CD4-positive, alpha-beta memory T cell (primary cell): ENCODE measurements at regions not wholly inside any gene's neighbourhood (a gene's known extent, or its start where the extent isn't known, plus 50 kb on each side); places are given as distances from the start of the nearest gene placed in this dataset.
"Not testable (repeated sequence)": the region's sequence is repeated elsewhere in the genome, so short reads cannot be mapped to it uniquely, and the experiment has no call there.

Experiments
- CTCF ChIA-PET: fragments of 350-600 bp; sonication (Branson Sonifier 250); formaldehyde crosslinking; loops from one replicate; lab custom pipeline; 2021; ENCODE audit warnings: inconsistent platforms; ENCODE audit not compliant: partially characterized antibody; lab: Charles Lee
- POLR2A ChIA-PET: fragments of 350-600 bp; sonication (Branson Sonifier 250); formaldehyde crosslinking; loops from one replicate; lab custom pipeline; 2021; ENCODE audit not compliant: partially characterized antibody; lab: Charles Lee
- DNase-seq, 5 donors: peaks; one replicate each; pipeline versions ENCODE4 v3.0.0 to v3.0.0-alpha.2; 2020 to 2022; ENCODE audit warnings: mixed read lengths in 1 of 5
- H3K27ac ChIP-seq: one replicate; pipeline ENCODE4 v1.7.0; 2013; ENCODE audit warnings: low read depth, low read length
- H3K27me3 ChIP-seq: 2 replicates; pipeline ENCODE4 v1.7.0; 2013; ENCODE audit warnings: mild to moderate bottlenecking, low read length, moderate library complexity; ENCODE audit not compliant: insufficient read depth
- H3K36me3 ChIP-seq: 2 replicates; pipeline ENCODE4 v1.7.0; 2013; ENCODE audit warnings: mild to moderate bottlenecking, low read length, moderate library complexity; ENCODE audit not compliant: insufficient read depth
- H3K4me1 ChIP-seq: 2 replicates; pipeline ENCODE4 v1.7.0; 2013; ENCODE audit warnings: mild to moderate bottlenecking, low read length, moderate library complexity; ENCODE audit not compliant: insufficient read depth
- H3K4me3 ChIP-seq, 2 donors: one replicate each; pipeline ENCODE4 v1.7.0; 2013; ENCODE audit warnings: low read length in 2 of 2, mild to moderate bottlenecking in 1 of 2
- H3K9me3 ChIP-seq, 2 donors: one replicate each; pipeline ENCODE4 v1.7.0; 2013; ENCODE audit warnings: low read length in 2 of 2, control low read depth in 1 of 2; ENCODE audit not compliant: control insufficient read depth in 1 of 2
- H3K27ac Mint-ChIP-seq, 7 donors: one replicate each; pipeline ENCODE4 v1.8.0; 2020 to 2021; ENCODE audit warnings: mixed read lengths in 7 of 7, mild to moderate bottlenecking in 6 of 7, inconsistent platforms in 3 of 7, moderate library complexity in 3 of 7
- H3K27me3 Mint-ChIP-seq, 2 donors: one replicate each; pipeline ENCODE4 v1.8.0; 2020 to 2021; ENCODE audit warnings: mixed read lengths in 2 of 2
- H3K36me3 Mint-ChIP-seq, 2 donors: one replicate each; pipeline ENCODE4 v1.8.0; 2020 to 2021; ENCODE audit warnings: mixed read lengths in 2 of 2, inconsistent platforms in 1 of 2, mild to moderate bottlenecking in 1 of 2
- H3K4me1 Mint-ChIP-seq, 4 donors: one replicate each; pipeline ENCODE4 v1.8.0; 2020 to 2021; ENCODE audit warnings: mixed read lengths in 4 of 4, mild to moderate bottlenecking in 1 of 4
- H3K4me3 Mint-ChIP-seq, 8 donors: one replicate each; pipeline ENCODE4 v1.8.0; 2020 to 2021; ENCODE audit warnings: mixed read lengths in 8 of 8, mild to moderate bottlenecking in 7 of 8, moderate library complexity in 6 of 8, inconsistent platforms in 3 of 8
- H3K9me3 Mint-ChIP-seq, 8 donors: one replicate each; pipeline ENCODE4 v1.8.0; 2020 to 2021; ENCODE audit warnings: mixed read lengths in 8 of 8, mild to moderate bottlenecking in 5 of 8, inconsistent platforms in 3 of 8, moderate library complexity in 1 of 8
- intact Hi-C: fragments of 100-400 bp; cut with micrococcal nuclease; formaldehyde crosslinking; loops from one replicate; pipeline ENCODE4 v1.15.1; 2023

DNA sequence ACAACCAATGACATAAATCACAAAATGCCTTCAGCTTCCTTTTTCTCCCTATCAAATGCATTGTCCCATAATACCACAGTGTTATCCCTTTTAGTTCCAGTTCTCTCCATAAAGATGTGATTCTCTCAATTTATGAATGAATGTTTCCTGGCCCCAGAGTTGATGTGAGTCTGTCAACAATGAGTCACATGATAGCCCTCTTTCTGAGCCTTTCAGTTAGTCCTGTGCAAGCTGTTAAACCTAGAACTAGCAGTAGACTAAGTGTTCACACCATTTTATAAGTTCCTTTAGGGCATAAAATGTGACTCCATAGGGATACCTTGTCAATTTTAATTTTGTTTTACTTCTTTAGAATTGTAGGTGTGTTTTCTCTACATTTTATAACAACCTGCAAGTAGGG is 129.5 kb downstream of the PABPC4L start:
- Histone ChIP-seq H3K4me1 (no peaks in the 10 kb centered on the region), H3K9me3 (peaks cover 0 to 7% of the 10 kb centered on the region in 2 donors), H3K36me3 (no peaks in the 10 kb centered on the region), H3K27me3 (no peaks in the 10 kb centered on the region), H3K4me3 (no peak overlapping the region), H3K27ac (no peak overlapping the region)
- Mint-ChIP-seq H3K27me3 (no peaks in the 10 kb centered on the region), H3K27ac (no peak overlapping the region), H3K36me3 (peaks cover 0 to 3% of the 10 kb centered on the region in 2 donors), H3K9me3 (peaks cover 5 to 22% (median 10%) of the 10 kb centered on the region in 8 donors), H3K4me1 (no peaks in the 10 kb centered on the region), H3K4me3 (no peak overlapping the region)
- intact Hi-C loops = no loop called here
- ChIA-PET CTCF (no interaction called here), POLR2A (no interaction called here)
- DNase-seq = no peak

DNA sequence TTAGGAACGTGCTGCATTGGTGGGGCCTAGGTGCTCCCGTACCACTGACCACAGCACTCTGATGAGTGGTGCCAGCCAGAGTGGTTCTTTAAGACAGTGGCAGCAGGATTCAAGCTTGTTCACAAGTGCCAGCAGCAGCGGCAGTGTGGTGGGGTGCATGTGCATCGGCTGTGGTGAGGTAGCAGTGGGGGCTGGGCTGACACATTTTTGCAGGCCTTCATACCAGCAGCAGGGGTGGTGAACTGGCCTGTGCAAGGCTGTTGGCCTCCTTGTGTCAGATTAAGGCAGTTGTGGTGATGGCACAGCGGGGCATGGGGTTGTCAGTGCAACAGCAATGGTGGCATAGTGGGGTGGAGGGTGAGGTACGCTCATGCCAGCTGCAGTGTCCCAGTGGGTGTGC is 131.4 kb downstream of the PABPC4L start:
- no peak for DNase-seq
- Histone ChIP-seq H3K36me3 (no peaks in the 10 kb centered on the region), H3K9me3 (peaks cover 0 to 7% of the 10 kb centered on the region in 2 donors), H3K4me1 (no peaks in the 10 kb centered on the region), H3K4me3 (no peak overlapping the region), H3K27me3 (no peaks in the 10 kb centered on the region), H3K27ac (no peak overlapping the region)
- Mint-ChIP-seq H3K9me3 (peaks cover 5 to 22% (median 10%) of the 10 kb centered on the region in 8 donors), H3K4me1 (no peaks in the 10 kb centered on the region), H3K27me3 (no peaks in the 10 kb centered on the region), H3K27ac (no peak overlapping the region), H3K36me3 (peaks cover 0 to 3% of the 10 kb centered on the region in 2 donors), H3K4me3 (no peak overlapping the region)
- intact Hi-C loops = no loop called here
- POLR2A ChIA-PET = no interaction called here
- CTCF ChIA-PET = no interaction called here

DNA sequence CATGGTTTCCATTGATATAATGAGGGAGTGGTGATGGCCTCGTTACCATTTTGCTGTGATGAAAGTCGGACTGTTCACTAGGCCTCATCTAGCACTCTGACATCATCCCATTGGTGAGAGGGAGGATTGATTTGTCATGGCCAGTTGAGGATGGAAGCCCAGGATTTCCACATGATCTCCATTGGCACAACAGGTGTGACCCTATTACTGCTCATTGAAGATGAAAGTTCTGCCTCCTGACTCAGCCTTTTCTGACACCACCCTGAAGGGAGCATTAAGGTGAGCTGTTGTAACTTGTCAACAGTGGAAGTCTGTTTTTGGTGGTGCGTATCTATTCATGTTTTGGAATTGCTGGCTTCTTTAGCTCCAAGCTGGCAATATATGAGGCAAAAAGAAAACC is 144.2 kb downstream of the PABPC4L start:
- ChIA-PET CTCF (no interaction called here), POLR2A (no interaction called here)
- H3K36me3 ChIP-seq = no peaks in the 10 kb centered on the region
- DNase-seq = no peak
- Mint-ChIP-seq H3K9me3 (peaks cover 0 to 12% (median 2%) of the 10 kb centered on the region in 8 donors), H3K27ac (no peak overlapping the region), H3K27me3 (no peaks in the 10 kb centered on the region), H3K4me1 (no peaks in the 10 kb centered on the region), H3K36me3 (no peaks in the 10 kb centered on the region), H3K4me3 (no peak overlapping the region)
- no peaks in the 10 kb centered on the region for H3K4me1 ChIP-seq
- intact Hi-C loops = no loop called here
- no peak overlapping the region for H3K4me3 ChIP-seq
- no peak overlapping the region for H3K27ac ChIP-seq
- H3K27me3 ChIP-seq = no peaks in the 10 kb centered on the region
- peaks cover 0 to 5% of the 10 kb centered on the region in 2 donors for H3K9me3 ChIP-seq

DNA sequence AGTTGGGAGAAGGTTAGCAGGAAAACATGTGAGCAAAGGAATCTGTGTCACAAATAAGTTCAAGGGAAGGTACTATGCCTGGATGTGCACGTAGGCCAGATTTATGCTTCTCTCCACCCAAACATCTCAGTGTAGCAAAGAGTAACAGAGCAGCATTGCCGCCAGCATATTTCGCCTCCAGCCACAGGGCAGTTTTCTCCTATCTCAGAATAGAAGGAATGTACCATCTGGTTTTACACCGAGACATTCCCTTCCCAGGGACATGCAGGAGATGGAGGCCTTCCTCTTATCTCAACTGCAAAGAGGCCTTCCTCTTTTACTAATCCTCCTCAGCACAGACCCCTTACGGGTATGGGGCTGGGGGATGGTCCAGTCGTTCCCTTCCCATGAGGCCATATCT is 155.4 kb downstream of the PABPC4L start:
- H3K27ac Mint-ChIP-seq, H3K36me3 ChIP-seq, H3K4me3 Mint-ChIP-seq, H3K27ac ChIP-seq, H3K27me3 ChIP-seq, H3K36me3 Mint-ChIP-seq, H3K27me3 Mint-ChIP-seq, CTCF ChIA-PET, intact Hi-C loops, POLR2A ChIA-PET, DNase-seq, H3K4me1 Mint-ChIP-seq, H3K4me3 ChIP-seq, H3K9me3 ChIP-seq, H3K4me1 ChIP-seq: not testable (repeated sequence)
- peaks cover 0 to 13% (median 2%) of the 10 kb centered on the region in 8 donors for H3K9me3 Mint-ChIP-seq

DNA sequence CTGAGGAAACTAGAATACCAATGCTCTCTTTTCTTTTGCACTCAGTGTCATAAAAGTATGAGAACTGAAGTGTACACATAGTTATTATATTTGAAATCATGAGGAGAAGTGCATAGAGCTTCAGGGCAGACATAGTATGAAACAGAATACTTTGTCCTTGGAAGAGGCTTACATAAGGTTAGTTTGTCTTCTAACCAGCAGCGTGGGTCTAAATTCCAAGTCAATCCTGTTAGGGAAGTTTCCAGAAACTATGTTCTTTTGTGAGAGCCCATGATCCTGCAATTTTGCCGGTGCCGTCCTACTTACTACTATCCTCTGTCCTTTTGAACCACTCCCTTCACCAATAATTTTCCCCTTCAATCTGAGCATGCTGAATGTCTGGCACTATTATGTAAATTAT is 156.2 kb downstream of the PABPC4L start:
- no peak overlapping the region for H3K4me3 Mint-ChIP-seq
- ChIA-PET CTCF (no interaction called here), POLR2A (no interaction called here)
- Histone ChIP-seq H3K4me3 (no peak overlapping the region), H3K27ac (no peak overlapping the region), H3K36me3 (no peaks in the 10 kb centered on the region), H3K4me1 (no peaks in the 10 kb centered on the region), H3K27me3 (no peaks in the 10 kb centered on the region), H3K9me3 (no peaks in the 10 kb centered on the region)
- no peaks in the 10 kb centered on the region for H3K27me3 Mint-ChIP-seq
- peaks cover 0 to 13% (median 6%) of the 10 kb centered on the region in 8 donors for H3K9me3 Mint-ChIP-seq
- intact Hi-C loops = no loop called here
- H3K4me1 Mint-ChIP-seq = no peaks in the 10 kb centered on the region
- no peak for DNase-seq
- H3K27ac Mint-ChIP-seq = no peak overlapping the region
- no peaks in the 10 kb centered on the region for H3K36me3 Mint-ChIP-seq

DNA sequence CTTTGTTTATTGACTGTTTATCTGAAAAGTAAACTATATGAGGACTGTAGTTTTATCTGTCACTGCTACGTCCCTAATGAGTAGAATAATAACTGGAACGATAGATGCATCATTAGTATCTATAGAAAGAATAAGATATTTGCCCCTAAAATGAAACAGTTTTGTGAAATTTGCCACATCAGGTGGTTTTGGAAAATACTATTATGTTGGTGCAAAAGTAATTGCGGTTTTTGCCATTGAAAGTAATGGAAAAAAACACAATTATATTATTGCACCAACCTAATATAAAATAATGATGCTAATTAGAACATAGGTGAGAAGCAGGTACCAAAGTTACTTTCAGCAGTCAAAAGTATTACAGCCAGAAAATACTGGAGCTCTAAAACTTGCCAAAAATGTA is 158.3 kb downstream of the PABPC4L start:
- H3K27me3 Mint-ChIP-seq = no peaks in the 10 kb centered on the region
- no peak for DNase-seq

DNA sequence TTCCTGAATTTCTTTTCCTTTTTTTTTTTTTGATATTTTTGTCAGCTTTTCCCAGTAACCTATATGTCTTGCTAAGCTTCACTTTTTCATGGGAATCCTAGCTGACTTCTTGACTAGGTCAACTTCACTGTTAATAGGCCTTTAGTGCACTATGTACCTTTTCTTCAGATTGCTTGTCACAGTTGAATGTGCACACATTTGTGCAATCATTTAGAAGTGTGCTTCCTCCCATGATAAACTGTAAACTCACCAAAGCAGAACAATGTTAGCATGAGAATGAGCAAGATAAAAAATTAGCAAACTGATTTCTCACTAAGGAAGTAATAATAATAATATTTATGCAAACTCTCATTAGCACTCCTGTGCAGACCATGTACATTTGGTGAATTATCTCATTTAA is 173.2 kb downstream of the PABPC4L start:
- Histone ChIP-seq H3K27ac (no peak overlapping the region), H3K36me3 (no peaks in the 10 kb centered on the region), H3K9me3 (no peaks in the 10 kb centered on the region), H3K27me3 (no peaks in the 10 kb centered on the region), H3K4me1 (no peaks in the 10 kb centered on the region), H3K4me3 (no peak overlapping the region)
- Mint-ChIP-seq H3K36me3 (no peaks in the 10 kb centered on the region), H3K27ac (no peak overlapping the region), H3K4me1 (no peaks in the 10 kb centered on the region), H3K27me3 (no peaks in the 10 kb centered on the region), H3K4me3 (no peak overlapping the region), H3K9me3 (peaks cover 0 to 8% (median 3%) of the 10 kb centered on the region in 8 donors)
- ChIA-PET POLR2A (no interaction called here), CTCF (no interaction called here)
- no peak for DNase-seq
- intact Hi-C loops = no loop called here

More for the DNA sequence above, 158.3 kb downstream of the PABPC4L start:
- H3K4me3 Mint-ChIP-seq = no peak overlapping the region
- Histone ChIP-seq H3K27ac (no peak overlapping the region), H3K4me3 (no peak overlapping the region), H3K27me3 (no peaks in the 10 kb centered on the region), H3K36me3 (no peaks in the 10 kb centered on the region), H3K4me1 (no peaks in the 10 kb centered on the region), H3K9me3 (no peaks in the 10 kb centered on the region)
- no peaks in the 10 kb centered on the region for H3K36me3 Mint-ChIP-seq
- intact Hi-C loops = no loop called here
- H3K9me3 Mint-ChIP-seq = peaks cover 0 to 12% (median 6%) of the 10 kb centered on the region in 8 donors
- no peak overlapping the region for H3K27ac Mint-ChIP-seq
- ChIA-PET POLR2A (no interaction called here), CTCF (no interaction called here)
- no peaks in the 10 kb centered on the region for H3K4me1 Mint-ChIP-seq

DNA sequence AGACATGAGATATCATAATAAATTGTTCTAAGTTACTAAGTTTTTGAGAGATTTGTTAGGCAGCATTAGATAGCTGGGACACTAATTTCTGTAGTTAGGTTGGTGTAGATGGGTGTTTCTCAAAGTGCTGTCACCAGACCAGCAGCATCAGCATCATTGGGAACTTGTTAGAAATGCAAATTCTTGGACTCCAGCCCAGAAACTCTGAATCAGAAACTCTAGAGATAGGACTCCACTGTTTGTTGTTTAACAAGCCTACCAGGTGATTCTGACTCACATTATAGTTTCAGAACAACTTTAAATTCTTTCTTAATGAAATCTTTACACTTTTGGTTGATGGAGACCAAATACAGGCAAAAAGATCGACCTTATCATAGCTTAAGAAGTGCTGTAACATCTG is 173.7 kb downstream of the PABPC4L start:
- CTCF ChIA-PET = no interaction called here
- Histone ChIP-seq H3K4me3 (no peak overlapping the region), H3K9me3 (no peaks in the 10 kb centered on the region), H3K27me3 (no peaks in the 10 kb centered on the region), H3K4me1 (no peaks in the 10 kb centered on the region), H3K36me3 (no peaks in the 10 kb centered on the region), H3K27ac (no peak overlapping the region)
- POLR2A ChIA-PET = no interaction called here
- intact Hi-C loops = no loop called here
- Mint-ChIP-seq H3K36me3 (no peaks in the 10 kb centered on the region), H3K27ac (no peak overlapping the region), H3K27me3 (no peaks in the 10 kb centered on the region), H3K9me3 (peaks cover 0 to 8% (median 3%) of the 10 kb centered on the region in 8 donors), H3K4me3 (no peak overlapping the region), H3K4me1 (no peaks in the 10 kb centered on the region)
- no peak for DNase-seq
